Activated T-helper 1 cell treated with anti-CD3 and anti-CD28 coated beads, Interleukin-2, amount 50 U/mL, for 16 hours (primary cell): ENCODE measurements at regions not wholly inside any gene's neighbourhood (a gene's known extent, or its start where the extent isn't known, plus 50 kb on each side); places are given as distances from the start of the nearest gene placed in this dataset.

Source experiments
- DNase-seq, 2 donors: peaks; one replicate each; pipeline ENCODE4 v3.0.0-alpha.2; 2020; ENCODE audit warnings: low read depth in 1 of 2, low spot score in 1 of 2

GRCh38 chr1:2865571-2866421, 64.3 kb upstream of the TTC34 start:
- DNase-seq = no peak

GRCh38 chr1:2866422-2867086, 65.1 kb upstream of the TTC34 start:
- DNase-seq = no peak

GRCh38 chr1:2867087-2867425, 65.6 kb upstream of the TTC34 start:
- DNase-seq = no peak

GRCh38 chr1:2867861-2868260, 66.4 kb upstream of the TTC34 start:
- no peak for DNase-seq

GRCh38 chr1:2868571-2869195, 67.2 kb upstream of the TTC34 start:
- DNase-seq = no peak

GRCh38 chr1:2871246-2871815, 69.8 kb upstream of the TTC34 start:
- no peak for DNase-seq

GRCh38 chr1:2874207-2874606, 72.7 kb upstream of the TTC34 start:
- DNase-seq = no peak

GRCh38 chr1:2874607-2875480, 73.4 kb upstream of the TTC34 start:
- DNase-seq = no peak

GRCh38 chr1:2875707-2876561, 74.4 kb upstream of the TTC34 start:
- DNase-seq = no peak

GRCh38 chr1:2876846-2877245, 75.4 kb upstream of the TTC34 start:
- DNase-seq = no peak

GRCh38 chr1:2877391-2877790, 75.9 kb upstream of the TTC34 start:
- DNase-seq = no peak

- DNase-seq = no peak
These were observed 77.1 kb upstream of the TTC34 start for GRCh38 chr1:2878591-2878990.

GRCh38 chr1:2879026-2879425, 77.5 kb upstream of the TTC34 start:
- no peak for DNase-seq

GRCh38 chr1:2879591-2879990, 78.1 kb upstream of the TTC34 start:
- no peak for DNase-seq

GRCh38 chr1:2880086-2880485, 78.6 kb upstream of the TTC34 start:
- DNase-seq = no peak

- DNase-seq = no peak
These were observed 79.4 kb upstream of the TTC34 start for GRCh38 chr1:2880812-2881295.

- no peak for DNase-seq
These were observed 80.1 kb upstream of the TTC34 start for GRCh38 chr1:2881556-2881955.

- no peak for DNase-seq
These were observed 81.6 kb upstream of the TTC34 start for GRCh38 chr1:2882966-2883696.

GRCh38 chr1:2885001-2885400, 83.5 kb upstream of the TTC34 start:
- no peak for DNase-seq
